Endothelial cell (in vitro differentiated cells): ENCODE measurements at regions not wholly inside any gene's neighbourhood (a gene's known extent, or its start where the extent isn't known, plus 50 kb on each side); places are given as distances from the start of the nearest gene placed in this dataset.
"Not testable (repeated sequence)": the region's sequence is repeated elsewhere in the genome, so short reads cannot be mapped to it uniquely, and the experiment has no call there.

Experiments used
- DNase-seq: peaks from one replicate; pipeline ENCODE4 v3.0.0; 2021; ENCODE audit warnings: low spot score
- H3K27ac Mint-ChIP-seq: one replicate; pipeline ENCODE4 v1.8.0; 2021; ENCODE audit warnings: mixed read lengths, inconsistent platforms; ENCODE audit not compliant: unreplicated experiment
- H3K27me3 Mint-ChIP-seq: one replicate; pipeline ENCODE4 v1.8.0; 2021; ENCODE audit warnings: mild to moderate bottlenecking, moderate library complexity, mixed read lengths, inconsistent platforms; ENCODE audit not compliant: unreplicated experiment
- H3K36me3 Mint-ChIP-seq: one replicate; pipeline ENCODE4 v1.8.0; 2021; ENCODE audit warnings: mild to moderate bottlenecking, low read depth, mixed read lengths, inconsistent platforms; ENCODE audit not compliant: unreplicated experiment
- H3K4me1 Mint-ChIP-seq: one replicate; pipeline ENCODE4 v1.8.0; 2021; ENCODE audit warnings: mild to moderate bottlenecking, mixed read lengths, inconsistent platforms; ENCODE audit not compliant: unreplicated experiment
- H3K4me3 Mint-ChIP-seq: one replicate; pipeline ENCODE4 v1.8.0; 2021; ENCODE audit warnings: mild to moderate bottlenecking, mixed read lengths, inconsistent platforms; ENCODE audit not compliant: unreplicated experiment
- H3K9me3 Mint-ChIP-seq: one replicate; pipeline ENCODE4 v1.8.0; 2021; ENCODE audit warnings: mixed read lengths, inconsistent platforms; ENCODE audit not compliant: unreplicated experiment
- TF ChIP-seq, protein P1 (sequence below): fragments of 200-600 bp; sonication (generic); IDR thresholded peaks from one replicate; pipeline ENCODE4 v1.5.0; 2021; ENCODE audit warnings: antibody characterized with exemption; ENCODE audit not compliant: unreplicated experiment

DNA sequence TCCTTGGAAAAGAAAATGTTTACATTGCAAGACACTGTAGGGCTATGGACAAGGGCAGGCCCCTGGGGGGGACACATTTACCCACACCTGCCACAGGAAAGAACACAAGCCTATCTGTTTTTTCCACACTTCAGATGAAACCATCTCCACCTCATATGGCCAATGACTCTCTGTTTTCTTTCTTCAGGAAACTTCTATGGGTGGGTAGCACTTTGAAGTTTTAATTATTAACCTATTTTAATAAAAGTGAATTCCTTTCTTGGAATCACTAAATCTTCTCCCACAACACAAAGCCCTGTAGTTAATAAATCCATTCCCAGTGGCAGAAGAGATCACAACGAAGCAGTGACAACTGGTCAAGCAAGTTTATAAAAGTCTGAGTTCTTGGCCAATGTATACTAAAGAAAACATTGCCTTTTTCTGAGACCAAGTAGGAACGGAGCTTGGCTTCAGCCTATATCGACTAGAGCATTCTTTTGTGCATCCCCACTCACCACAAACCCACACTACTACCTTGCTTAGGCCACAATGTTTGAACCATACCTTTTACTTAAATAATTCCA lies 125.1 kb upstream of the CARMIL1 start:
- TF ChIP-seq, protein P1, sequence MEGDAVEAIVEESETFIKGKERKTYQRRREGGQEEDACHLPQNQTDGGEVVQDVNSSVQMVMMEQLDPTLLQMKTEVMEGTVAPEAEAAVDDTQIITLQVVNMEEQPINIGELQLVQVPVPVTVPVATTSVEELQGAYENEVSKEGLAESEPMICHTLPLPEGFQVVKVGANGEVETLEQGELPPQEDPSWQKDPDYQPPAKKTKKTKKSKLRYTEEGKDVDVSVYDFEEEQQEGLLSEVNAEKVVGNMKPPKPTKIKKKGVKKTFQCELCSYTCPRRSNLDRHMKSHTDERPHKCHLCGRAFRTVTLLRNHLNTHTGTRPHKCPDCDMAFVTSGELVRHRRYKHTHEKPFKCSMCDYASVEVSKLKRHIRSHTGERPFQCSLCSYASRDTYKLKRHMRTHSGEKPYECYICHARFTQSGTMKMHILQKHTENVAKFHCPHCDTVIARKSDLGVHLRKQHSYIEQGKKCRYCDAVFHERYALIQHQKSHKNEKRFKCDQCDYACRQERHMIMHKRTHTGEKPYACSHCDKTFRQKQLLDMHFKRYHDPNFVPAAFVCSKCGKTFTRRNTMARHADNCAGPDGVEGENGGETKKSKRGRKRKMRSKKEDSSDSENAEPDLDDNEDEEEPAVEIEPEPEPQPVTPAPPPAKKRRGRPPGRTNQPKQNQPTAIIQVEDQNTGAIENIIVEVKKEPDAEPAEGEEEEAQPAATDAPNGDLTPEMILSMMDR, result no peak
- peaks cover 5% of the 10 kb centered on the region for H3K9me3 Mint-ChIP-seq
- no peaks in the 10 kb centered on the region for H3K36me3 Mint-ChIP-seq
- no peak overlapping the region for H3K27ac Mint-ChIP-seq
- no peak for DNase-seq
- H3K27me3 Mint-ChIP-seq, result no peaks in the 10 kb centered on the region
- no peaks in the 10 kb centered on the region for H3K4me1 Mint-ChIP-seq
- no peak overlapping the region for H3K4me3 Mint-ChIP-seq

DNA sequence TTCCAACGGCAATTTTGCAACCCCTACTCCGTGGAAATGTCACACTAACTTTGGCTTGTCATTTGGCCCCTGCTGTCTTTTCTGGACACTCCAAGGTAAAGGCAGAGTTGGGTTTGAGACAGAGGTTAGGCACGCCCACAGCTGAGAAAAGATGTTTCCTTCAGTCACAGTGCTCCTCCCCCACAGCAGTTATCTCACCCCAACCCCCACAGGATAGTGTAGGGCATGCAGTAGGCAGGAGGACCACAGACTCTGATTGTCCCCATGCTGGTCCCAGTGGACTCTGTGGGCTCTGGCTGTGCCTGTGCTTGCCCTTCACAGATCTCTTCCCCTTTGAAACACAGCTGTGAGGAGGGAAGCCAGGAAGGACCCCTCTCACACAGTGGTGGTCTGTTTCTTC lies 124.0 kb upstream of the CARMIL1 start:
- TF ChIP-seq, protein P1, result no peak
- H3K27ac Mint-ChIP-seq, result no peak overlapping the region
- DNase-seq, result no peak
- H3K4me3 Mint-ChIP-seq, result no peak overlapping the region
- H3K4me1 Mint-ChIP-seq, result no peaks in the 10 kb centered on the region
- H3K27me3 Mint-ChIP-seq, result no peaks in the 10 kb centered on the region
- H3K9me3 Mint-ChIP-seq, result peaks cover 9% of the 10 kb centered on the region
- peaks cover 3% of the 10 kb centered on the region for H3K36me3 Mint-ChIP-seq

DNA sequence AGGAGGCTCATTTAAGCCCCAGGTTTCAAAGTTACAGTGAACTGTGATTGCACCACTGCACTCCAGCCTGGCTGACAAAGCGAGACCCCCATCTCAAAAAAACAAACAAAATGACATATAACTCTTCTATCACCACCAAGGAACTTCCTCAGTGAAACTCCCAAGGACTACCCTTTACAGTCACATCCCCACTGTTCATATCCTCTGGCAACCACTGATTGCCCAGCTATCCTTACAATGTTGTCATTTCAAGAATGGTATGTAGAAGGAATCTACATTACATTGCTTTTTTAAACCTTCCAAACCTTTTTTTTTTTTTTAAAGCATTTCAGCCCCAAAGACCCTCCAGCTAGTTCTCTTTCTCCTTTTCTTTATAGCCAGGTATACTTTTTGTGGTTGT lies 123.1 kb upstream of the CARMIL1 start:
- no peaks in the 10 kb centered on the region for H3K4me1 Mint-ChIP-seq
- no peak overlapping the region for H3K27ac Mint-ChIP-seq
- TF ChIP-seq, protein P1, result no peak
- peaks cover 9% of the 10 kb centered on the region for H3K9me3 Mint-ChIP-seq
- H3K4me3 Mint-ChIP-seq, result no peak overlapping the region
- peaks cover 3% of the 10 kb centered on the region for H3K36me3 Mint-ChIP-seq
- no peak for DNase-seq
- no peaks in the 10 kb centered on the region for H3K27me3 Mint-ChIP-seq

DNA sequence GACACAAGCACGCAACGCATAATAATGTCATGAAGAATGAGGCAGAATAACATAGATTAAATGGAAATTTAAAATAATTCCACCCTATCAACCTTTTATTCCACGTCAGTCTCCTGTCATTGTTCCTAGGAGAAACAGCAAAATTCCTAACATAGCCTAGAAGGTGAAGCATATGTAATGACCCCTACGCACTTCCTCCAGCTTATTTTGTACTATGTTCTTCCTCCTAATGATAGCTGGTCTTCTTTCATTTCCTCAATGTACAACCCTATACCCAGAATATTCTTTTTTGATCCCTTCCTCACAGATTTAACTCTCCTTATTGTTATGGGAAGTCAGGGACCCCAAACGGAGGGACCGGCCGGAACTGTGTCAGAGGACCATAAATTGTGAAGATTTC lies 122.0 kb upstream of the CARMIL1 start:
- no peak overlapping the region for H3K4me3 Mint-ChIP-seq
- H3K4me1 Mint-ChIP-seq, result no peaks in the 10 kb centered on the region
- no peak overlapping the region for H3K27ac Mint-ChIP-seq
- TF ChIP-seq, protein P1, result no peak
- no peak for DNase-seq
- H3K27me3 Mint-ChIP-seq, result peaks cover 2% of the 10 kb centered on the region
- peaks cover 3% of the 10 kb centered on the region for H3K36me3 Mint-ChIP-seq
- peaks cover 9% of the 10 kb centered on the region for H3K9me3 Mint-ChIP-seq

DNA sequence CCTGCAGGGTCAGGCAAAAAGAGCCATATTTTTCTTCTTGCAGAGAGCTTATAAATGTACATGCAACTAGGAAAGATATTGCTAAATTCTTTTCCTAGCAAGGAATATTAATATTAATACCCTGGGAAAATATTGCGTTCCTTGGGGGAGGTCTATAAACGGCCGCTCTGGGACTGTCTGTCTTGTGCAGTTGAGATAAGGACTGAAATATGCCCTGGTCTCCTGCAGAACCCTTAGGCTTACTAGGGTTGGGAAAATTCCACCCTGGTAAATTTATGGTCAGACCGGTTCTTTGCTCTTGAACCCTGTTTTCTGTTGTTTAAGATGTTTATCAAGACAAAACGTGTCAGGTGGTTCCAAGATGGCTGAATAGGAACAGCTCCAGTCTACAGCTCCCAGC lies 121.3 kb upstream of the CARMIL1 start:
- Mint-ChIP-seq H3K4me1 (no peaks in the 10 kb centered on the region), H3K27me3 (peaks cover 2% of the 10 kb centered on the region), H3K4me3 (no peak overlapping the region), H3K27ac (no peak overlapping the region), H3K9me3 (peaks cover 9% of the 10 kb centered on the region), H3K36me3 (peaks cover 3% of the 10 kb centered on the region)
- TF ChIP-seq, protein P1, result no peak
- DNase-seq, result no peak

DNA sequence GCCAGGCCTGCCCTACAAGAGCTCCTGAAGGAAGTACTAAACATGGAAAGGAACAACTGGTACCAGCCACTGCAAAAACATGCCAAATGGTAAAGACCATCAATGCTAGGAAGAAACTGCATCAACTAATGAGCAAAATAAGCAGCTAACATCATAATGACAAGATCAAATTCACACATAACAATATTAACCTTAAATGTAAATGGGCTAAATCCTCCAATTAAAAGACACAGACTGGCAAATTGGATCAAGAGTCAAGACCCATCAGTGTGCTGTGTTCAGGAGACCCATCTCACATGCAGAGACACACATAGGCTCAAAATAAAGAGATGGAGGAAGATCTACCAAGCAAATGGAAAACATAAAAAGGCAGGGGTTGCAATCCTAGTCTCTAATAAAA lies 119.0 kb upstream of the CARMIL1 start:
- H3K27me3 Mint-ChIP-seq, H3K36me3 Mint-ChIP-seq, H3K4me3 Mint-ChIP-seq, H3K4me1 Mint-ChIP-seq, H3K27ac Mint-ChIP-seq, DNase-seq, H3K9me3 Mint-ChIP-seq: not testable (repeated sequence)
